Rectal smooth muscle tissue (tissue), 1 donor: ENCODE measurements at regions not wholly inside any gene's neighbourhood (a gene's known extent, or its start where the extent isn't known, plus 50 kb on each side); places are given as distances from the start of the nearest gene placed in this dataset.

Experiments used
- H3K27ac ChIP-seq: one replicate; pipeline ENCODE4 v1.7.0; 2013; ENCODE audit warnings: low read depth, low read length, inconsistent platforms
- H3K27me3 ChIP-seq: one replicate; pipeline ENCODE4 v1.7.0; 2013; ENCODE audit warnings: low read length; ENCODE audit not compliant: control insufficient read depth, insufficient read depth
- H3K36me3 ChIP-seq: one replicate; pipeline ENCODE4 v1.7.0; 2013; ENCODE audit warnings: low read length; ENCODE audit not compliant: control insufficient read depth, insufficient read depth
- H3K4me1 ChIP-seq: one replicate; pipeline ENCODE4 v1.7.0; 2013; ENCODE audit warnings: low read length; ENCODE audit not compliant: control insufficient read depth, insufficient read depth
- H3K4me3 ChIP-seq: one replicate; pipeline ENCODE4 v1.7.0; 2013; ENCODE audit warnings: low read length
- H3K9ac ChIP-seq: one replicate; pipeline ENCODE4 v1.7.0; 2013; ENCODE audit warnings: low read length

DNA sequence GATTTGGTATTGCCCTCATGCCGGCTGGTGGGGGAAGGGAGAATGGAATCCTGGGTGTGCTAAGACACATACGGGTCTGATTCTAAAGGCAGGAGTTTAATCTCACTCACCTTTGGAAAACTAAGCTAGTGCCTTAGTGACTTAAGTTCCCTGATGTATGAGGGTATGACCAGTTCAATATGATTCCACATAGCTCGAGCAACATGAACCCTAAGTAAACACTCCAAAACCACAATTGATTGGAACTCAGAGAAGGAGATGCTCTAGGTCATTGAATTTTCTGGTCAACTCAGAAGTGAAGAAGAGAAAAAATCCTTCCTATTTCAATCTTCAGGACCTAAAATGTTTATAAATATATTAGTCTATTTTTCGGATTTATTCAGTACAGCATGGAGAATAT lies 420.1 kb upstream of the INTU start:
- H3K27me3 ChIP-seq: no peaks in the 10 kb centered on the region
- H3K27ac ChIP-seq: no peak overlapping the region
- H3K4me1 ChIP-seq: peaks cover 10% of the 10 kb centered on the region
- no peaks in the 10 kb centered on the region for H3K36me3 ChIP-seq
- no peak overlapping the region for H3K4me3 ChIP-seq
- H3K9ac ChIP-seq: no peak overlapping the region

DNA sequence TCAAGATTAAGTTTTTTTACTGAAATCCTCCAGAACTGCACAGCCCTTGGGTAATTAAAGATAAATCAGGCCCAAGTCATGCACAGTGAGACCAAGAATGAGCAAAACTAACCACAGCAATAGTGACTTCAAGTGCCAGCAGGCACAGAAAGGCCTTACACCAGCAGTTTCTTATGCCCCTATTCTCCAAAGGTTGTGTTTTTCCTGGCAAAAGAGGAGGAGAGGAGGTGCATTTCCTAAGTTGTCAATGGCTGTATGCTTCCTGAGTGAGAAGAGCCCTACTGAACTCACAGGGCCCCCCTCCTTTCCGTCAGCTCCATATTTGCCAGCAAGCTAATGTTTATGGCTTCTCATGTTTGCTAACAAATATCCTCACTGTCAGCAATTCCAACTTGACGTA lies 418.7 kb upstream of the INTU start:
- Histone ChIP-seq H3K4me1 (peaks cover 10% of the 10 kb centered on the region), H3K27ac (no peak overlapping the region), H3K36me3 (no peaks in the 10 kb centered on the region), H3K4me3 (no peak overlapping the region), H3K27me3 (no peaks in the 10 kb centered on the region), H3K9ac (no peak overlapping the region)

GRCh38 chr4:127214931-127215330 lies 417.8 kb upstream of the INTU start:
- no peak overlapping the region for H3K9ac ChIP-seq
- H3K27ac ChIP-seq: no peak overlapping the region
- H3K27me3 ChIP-seq: no peaks in the 10 kb centered on the region
- no peaks in the 10 kb centered on the region for H3K36me3 ChIP-seq
- H3K4me1 ChIP-seq: peaks cover 10% of the 10 kb centered on the region
- H3K4me3 ChIP-seq: no peak overlapping the region

DNA sequence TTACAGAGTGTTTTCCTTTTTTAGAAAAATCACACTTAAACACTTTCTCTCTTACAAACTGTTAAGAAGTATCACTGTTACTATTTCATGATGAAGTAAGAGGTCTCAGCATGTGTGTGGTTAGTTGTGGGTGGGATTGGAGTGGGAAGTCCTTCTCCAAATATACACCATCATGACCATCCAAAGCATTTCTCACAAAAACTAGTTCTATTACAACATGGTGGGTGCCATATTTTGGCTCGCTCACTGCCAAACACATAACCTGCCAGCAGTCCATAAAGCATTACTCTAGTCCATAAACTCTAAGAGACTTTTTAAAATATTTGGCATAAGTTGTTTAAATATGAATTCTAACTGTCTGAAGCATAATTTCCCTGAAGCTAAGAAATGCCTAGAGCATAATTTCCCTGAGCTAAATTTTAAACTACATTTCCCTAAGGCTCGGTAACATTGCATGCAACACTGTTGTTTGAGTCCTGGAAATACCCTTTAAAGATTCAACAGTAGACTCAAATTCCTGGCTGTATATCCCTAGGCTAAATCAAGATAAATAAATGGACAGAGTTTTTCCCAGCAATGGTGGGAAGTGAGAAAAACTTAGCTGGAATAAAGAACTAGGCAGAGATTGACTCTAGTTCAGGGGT lies 415.0 kb upstream of the INTU start:
- no peak overlapping the region for H3K9ac ChIP-seq
- no peaks in the 10 kb centered on the region for H3K27me3 ChIP-seq
- H3K4me3 ChIP-seq: no peak overlapping the region
- H3K27ac ChIP-seq: no peak overlapping the region
- H3K4me1 ChIP-seq: peaks cover under 1% of the 10 kb centered on the region
- no peaks in the 10 kb centered on the region for H3K36me3 ChIP-seq

DNA sequence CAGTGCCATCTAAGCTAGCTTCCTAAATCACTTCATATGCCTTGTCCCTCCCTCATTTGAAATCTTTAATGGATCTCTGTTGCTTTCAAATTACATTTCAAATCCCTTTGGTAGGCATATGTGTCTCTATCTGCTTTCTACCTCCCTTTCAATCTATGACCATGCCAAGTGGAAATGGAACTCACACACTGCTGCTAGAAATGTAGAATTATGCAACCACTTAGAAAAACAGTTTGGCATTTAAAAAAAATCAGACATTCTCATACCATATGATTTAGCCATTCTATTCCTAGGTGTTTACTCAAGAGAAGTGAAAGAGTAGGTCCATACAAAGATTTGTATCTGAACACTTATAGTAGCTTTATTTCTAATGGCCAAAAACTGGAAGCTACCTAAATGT lies 413.5 kb upstream of the INTU start:
- no peak overlapping the region for H3K9ac ChIP-seq
- H3K36me3 ChIP-seq: no peaks in the 10 kb centered on the region
- no peaks in the 10 kb centered on the region for H3K4me1 ChIP-seq
- no peak overlapping the region for H3K4me3 ChIP-seq
- H3K27ac ChIP-seq: no peak overlapping the region
- no peaks in the 10 kb centered on the region for H3K27me3 ChIP-seq

DNA sequence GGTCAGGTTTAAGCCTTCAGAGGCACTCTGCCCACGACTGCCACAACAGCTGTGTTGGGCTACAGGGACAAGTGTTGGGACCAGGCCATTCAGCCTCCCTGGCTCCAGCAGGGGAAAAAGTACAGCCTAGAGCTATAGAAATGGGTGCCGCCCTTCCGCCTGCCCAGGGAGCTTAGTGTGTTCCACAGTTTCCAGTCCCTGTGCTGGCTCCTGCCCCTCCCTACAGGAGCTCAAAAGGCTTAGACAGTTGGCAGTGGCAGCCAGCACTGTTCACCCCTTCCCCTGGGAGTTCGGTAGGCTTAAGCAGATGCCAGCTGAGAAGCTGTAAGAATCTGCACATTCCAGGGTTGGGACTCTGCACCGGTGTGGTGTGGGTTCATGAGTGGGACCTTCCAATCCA lies 408.2 kb upstream of the INTU start:
- no peak overlapping the region for H3K27ac ChIP-seq
- H3K4me1 ChIP-seq: no peaks in the 10 kb centered on the region
- H3K36me3 ChIP-seq: no peaks in the 10 kb centered on the region
- H3K9ac ChIP-seq: no peak overlapping the region
- H3K27me3 ChIP-seq: no peaks in the 10 kb centered on the region
- no peak overlapping the region for H3K4me3 ChIP-seq

DNA sequence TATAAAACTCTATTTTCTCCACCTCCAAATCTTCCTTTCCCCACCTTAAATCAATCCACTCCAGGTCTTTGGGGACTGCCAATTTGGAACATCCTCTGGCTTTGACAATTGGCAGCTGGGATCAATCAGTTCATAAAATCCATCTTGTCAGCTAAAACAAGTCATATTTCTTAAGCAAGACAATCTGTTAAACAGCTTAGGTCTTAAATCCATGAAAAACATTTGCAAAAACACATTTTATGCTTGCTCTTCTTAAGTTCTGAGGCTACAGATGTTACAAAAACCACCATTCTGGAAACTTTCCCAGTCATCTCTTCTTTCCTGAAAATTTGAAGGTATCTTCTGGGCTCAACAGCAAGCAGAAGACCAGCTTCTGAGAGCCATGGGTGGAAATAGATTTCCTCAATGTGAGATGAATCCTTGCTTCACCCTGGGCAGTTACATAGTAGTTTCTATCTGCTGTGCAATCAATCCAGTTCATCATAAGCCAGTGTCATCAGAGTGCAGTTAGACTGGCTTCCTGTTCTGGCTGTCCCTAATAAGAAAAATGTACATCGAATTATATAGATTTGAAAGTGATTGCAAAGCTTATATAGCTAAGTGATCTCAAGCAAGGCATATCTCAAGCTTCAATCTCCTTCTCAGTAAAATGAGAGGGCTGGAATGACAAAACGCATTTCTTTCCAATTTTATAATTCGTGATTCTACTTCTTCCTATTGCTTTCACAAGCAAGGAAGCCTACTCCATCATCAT lies 402.7 kb upstream of the INTU start:
- no peaks in the 10 kb centered on the region for H3K36me3 ChIP-seq
- no peaks in the 10 kb centered on the region for H3K27me3 ChIP-seq
- H3K4me3 ChIP-seq: no peak overlapping the region
- H3K27ac ChIP-seq: no peak overlapping the region
- no peak overlapping the region for H3K9ac ChIP-seq
- H3K4me1 ChIP-seq: no peaks in the 10 kb centered on the region

- Histone ChIP-seq H3K27ac (no peak overlapping the region), H3K9ac (no peak overlapping the region), H3K27me3 (no peaks in the 10 kb centered on the region), H3K4me1 (no peaks in the 10 kb centered on the region), H3K4me3 (no peak overlapping the region), H3K36me3 (no peaks in the 10 kb centered on the region)
Observed at GRCh38 chr4:127236889-127237288, 395.9 kb upstream of the INTU start.

DNA sequence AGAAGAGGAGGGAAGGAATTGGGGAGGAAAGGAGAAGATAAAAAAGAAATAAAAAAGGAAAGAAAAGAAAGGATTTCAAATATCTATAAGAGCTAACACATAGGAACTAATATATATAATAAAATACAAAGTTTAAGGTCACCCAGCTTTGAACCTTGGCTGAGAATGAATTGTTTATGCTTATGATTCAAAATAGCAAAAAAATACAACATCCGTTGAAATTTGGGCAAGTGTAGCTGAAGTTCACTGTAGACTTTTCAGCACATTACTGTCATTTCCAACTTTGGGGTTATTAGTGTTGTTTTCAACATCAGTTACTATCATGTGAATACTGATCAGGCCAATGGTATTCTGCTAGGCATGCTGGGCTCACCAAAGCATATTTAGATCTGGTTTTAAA lies 395.2 kb upstream of the INTU start:
- Histone ChIP-seq H3K27me3 (no peaks in the 10 kb centered on the region), H3K36me3 (no peaks in the 10 kb centered on the region), H3K9ac (no peak overlapping the region), H3K4me1 (no peaks in the 10 kb centered on the region), H3K27ac (no peak overlapping the region), H3K4me3 (no peak overlapping the region)

DNA sequence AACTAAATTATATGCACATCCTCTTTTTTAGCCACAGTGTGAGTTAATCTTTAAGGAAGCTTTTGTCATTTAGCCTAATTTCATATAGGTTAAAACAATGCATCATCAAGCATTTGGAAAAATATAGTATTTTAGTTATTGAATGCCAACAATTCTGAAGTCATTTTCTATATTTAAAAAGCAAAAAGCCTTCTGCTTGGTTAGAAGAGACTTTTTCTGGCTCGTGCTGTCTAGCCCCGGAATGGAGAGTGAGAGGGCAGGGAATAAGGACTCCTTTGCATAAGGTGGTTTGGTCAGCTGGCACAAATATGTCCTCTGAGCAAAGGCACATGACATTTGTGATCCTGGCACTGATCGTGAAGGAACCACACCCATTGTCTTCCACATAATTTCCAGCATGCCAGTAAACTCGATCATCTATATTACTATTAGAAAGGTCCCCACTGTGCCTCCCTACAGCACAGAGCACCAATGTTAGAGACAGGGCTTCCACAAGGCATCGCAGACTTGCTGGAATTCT lies 393.7 kb upstream of the INTU start:
- no peak overlapping the region for H3K9ac ChIP-seq
- H3K27me3 ChIP-seq: no peaks in the 10 kb centered on the region
- no peak overlapping the region for H3K27ac ChIP-seq
- no peaks in the 10 kb centered on the region for H3K4me1 ChIP-seq
- H3K36me3 ChIP-seq: no peaks in the 10 kb centered on the region
- no peak overlapping the region for H3K4me3 ChIP-seq

GRCh38 chr4:127239902-127240763 lies 392.6 kb upstream of the INTU start:
- no peaks in the 10 kb centered on the region for H3K27me3 ChIP-seq
- H3K27ac ChIP-seq: no peak overlapping the region
- H3K4me3 ChIP-seq: no peak overlapping the region
- no peaks in the 10 kb centered on the region for H3K36me3 ChIP-seq
- no peaks in the 10 kb centered on the region for H3K4me1 ChIP-seq
- H3K9ac ChIP-seq: no peak overlapping the region

- Histone ChIP-seq H3K27me3 (no peaks in the 10 kb centered on the region), H3K27ac (no peak overlapping the region), H3K9ac (no peak overlapping the region), H3K36me3 (no peaks in the 10 kb centered on the region), H3K4me1 (no peaks in the 10 kb centered on the region), H3K4me3 (no peak overlapping the region)
Observed at GRCh38 chr4:127240764-127241105, 392.0 kb upstream of the INTU start.
